Ureter (tissue), 1 donor: ENCODE measurements at regions not wholly inside any gene's neighbourhood (a gene's known extent, or its start where the extent isn't known, plus 50 kb on each side); places are given as distances from the start of the nearest gene placed in this dataset.
"Not testable (repeated sequence)": the region's sequence is repeated elsewhere in the genome, so short reads cannot be mapped to it uniquely, and the experiment has no call there.

Source experiments
- DNase-seq: peaks from one replicate; pipeline ENCODE4 v3.0.0-alpha.2; 2020; ENCODE audit warnings: low spot score
- donor health status: DM: yes; HTN: yes; CAD: no.

DNA sequence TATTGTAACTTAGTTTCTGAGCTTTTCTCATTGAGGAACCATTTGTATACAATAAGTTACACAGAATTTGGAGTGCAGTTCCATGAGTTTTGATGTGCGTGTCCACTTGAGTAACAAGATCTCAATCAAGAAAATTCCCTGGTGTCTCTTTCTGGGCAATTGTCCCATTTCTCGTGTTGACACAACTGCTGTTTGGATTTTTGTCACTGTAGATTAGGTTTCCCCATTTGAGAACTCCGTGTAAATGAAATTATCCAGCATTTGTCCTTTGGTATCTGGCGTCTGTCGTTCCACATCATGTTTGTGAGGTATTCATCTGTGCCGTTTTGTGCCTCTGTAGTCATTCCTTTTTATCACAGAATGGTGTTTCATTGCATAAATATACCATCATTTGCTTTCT is 547.0 kb downstream of the TBC1D22A start:
- DNase-seq, result no peak

- DNase-seq, result peak; percentile 2
These were observed 546.4 kb downstream of the TBC1D22A start for GRCh38 chr22:47308886-47309285.

- DNase-seq, result peak; percentile 27
These were observed 545.4 kb downstream of the TBC1D22A start for GRCh38 chr22:47307822-47308221.

- peak; percentile 31 for DNase-seq
These were observed 544.9 kb downstream of the TBC1D22A start for GRCh38 chr22:47307326-47307725.

GRCh38 chr22:47304854-47305253 is 542.4 kb downstream of the TBC1D22A start:
- peak; percentile 35 for DNase-seq

- DNase-seq, result peak; percentile 28
These were observed 541.9 kb downstream of the TBC1D22A start for GRCh38 chr22:47304191-47304831.

- DNase-seq, result peak; percentile 19
These were observed 540.9 kb downstream of the TBC1D22A start for GRCh38 chr22:47303161-47303890.

DNA sequence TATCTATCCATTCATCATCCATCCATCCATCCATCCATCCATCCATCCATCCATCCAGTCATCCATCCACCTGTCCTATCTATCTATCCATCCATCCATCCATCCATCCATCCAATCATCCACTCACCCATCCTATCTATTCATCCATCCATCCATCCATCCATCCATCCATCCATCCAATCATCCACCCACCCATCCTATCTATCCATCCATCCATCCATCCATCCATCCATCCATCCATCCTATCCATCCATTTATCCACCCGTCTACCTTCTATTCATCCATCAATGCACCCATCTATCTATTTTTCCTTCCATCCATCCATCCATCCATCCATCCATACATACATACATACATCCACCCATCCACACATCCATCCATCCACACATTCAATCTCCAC is 540.1 kb downstream of the TBC1D22A start:
- DNase-seq, result not testable (repeated sequence)

- peak; percentile 27 for DNase-seq
These were observed 539.5 kb downstream of the TBC1D22A start for GRCh38 chr22:47301820-47302475.

- DNase-seq, result peak; percentile 23
These were observed 538.4 kb downstream of the TBC1D22A start for GRCh38 chr22:47300698-47301405.

DNA sequence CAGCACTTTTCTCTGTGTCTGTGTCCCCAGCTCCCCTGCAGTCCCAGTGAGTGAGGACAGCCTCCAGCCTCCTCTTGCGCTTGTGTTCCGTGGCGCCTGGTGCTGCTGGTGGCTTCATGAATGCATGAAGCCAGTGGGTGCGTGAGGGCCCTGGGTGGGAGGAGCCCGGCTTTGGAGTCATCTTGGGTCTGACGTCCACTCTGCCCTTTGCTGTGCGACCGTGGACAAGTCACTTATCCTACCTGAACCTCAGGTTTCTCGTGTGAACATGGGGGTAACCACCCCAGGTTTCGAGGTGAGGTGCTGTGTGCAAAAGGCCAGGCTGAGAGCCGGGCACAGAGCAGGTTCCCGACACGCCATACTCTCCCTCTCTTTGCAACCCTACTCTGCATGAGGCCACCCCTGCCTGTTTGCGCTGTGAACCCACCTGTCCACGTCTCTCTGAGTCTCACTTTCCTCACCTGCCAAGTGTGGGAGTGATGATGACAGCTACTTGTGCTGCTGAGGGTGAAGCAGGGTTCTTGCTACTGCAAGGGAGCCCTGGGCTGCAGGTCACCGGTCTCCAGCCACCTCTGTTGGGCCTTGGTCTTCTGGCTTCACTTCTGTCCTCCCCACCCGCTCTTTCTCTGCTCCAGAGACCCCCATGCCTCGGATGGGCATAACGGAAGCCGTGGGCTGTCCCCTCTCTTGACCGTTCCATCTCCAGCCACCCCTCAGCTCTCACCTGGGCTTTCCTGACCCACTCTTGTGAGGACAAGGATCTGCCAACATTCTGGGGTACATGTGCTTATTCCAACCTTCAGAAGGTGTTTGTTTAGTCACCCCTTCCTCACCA is 537.6 kb downstream of the TBC1D22A start:
- peak; percentile 34 for DNase-seq

- peak; percentile 9 for DNase-seq
These were observed 536.9 kb downstream of the TBC1D22A start for GRCh38 chr22:47299211-47299862.

DNA sequence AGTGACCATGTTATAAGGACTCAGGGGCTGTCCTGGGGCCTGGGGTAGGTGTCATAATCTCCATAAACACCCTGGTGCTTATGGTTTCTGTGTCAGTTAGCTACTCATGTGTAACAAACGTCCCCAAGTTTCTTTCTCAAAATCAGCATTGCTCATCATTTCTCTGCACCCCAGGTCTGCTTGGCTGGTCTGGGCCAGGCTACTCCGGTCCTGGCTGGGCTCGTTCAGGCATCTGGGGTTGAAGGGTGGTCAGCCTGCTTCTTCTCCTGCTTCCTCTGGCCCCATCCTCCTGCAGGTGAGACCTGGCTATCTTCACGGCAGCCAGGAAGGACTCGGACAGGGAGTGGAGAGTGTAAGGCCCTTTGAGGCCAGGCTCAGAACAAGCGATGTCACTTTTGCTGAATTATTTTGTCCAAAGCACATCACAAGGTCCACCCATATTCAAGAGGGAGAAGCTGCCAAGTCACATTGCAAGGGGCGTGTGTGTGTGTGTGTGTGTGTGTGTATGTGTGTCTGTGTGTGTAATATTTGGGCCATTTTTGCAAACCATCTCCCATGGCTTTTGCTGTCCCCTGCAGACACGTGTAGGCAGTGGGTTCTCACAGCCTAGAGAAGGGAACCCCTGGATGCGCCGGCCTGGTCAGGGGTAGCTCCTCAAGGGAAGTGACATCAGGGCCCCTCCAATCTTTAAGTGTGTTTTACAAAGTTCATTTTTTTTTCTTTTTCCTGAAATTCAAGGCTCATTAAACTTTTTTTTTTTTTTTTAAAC is 535.8 kb downstream of the TBC1D22A start:
- peak; percentile 37 for DNase-seq

DNA sequence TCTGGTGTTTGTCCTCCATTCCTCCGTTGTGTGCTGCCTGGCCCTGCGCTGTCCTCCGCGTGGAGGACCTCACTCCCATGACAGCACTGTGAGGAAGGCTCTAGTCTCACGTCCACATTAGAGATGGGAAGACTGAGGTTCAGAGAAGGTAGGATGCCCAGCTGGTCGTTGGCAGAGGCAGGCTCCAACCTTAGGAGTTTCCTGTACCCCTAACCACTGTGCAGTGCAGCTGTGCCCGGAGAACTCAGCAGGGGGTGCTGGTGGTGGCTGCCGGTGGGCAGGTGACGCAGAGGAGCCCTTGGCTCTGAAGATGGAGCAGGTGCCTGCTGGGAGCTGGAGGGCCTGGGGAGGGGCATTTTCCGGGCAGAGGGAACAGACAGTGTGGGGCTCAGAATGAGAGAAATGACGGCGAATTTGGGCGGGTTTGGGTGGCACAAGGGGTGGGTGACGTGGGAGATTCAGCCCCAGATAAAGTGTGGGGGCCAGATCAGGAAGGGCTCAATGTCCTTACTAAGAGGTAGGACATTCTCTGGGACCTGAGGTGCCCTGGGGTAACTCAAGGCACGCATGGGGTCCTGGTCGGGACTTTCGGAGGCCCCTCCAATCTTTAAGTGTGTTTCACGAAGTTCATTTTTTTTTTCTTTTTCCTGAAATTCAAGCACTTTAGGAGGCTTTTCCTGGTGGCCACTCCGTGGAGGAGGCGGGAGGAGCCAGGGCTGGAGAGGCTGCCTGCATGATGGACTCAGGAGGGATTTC is 535.0 kb downstream of the TBC1D22A start:
- peak; percentile 31 for DNase-seq

- peak; percentile 27 for DNase-seq
These were observed 534.2 kb downstream of the TBC1D22A start for GRCh38 chr22:47296405-47297260.

GRCh38 chr22:47295982-47296381 is 533.5 kb downstream of the TBC1D22A start:
- peak; percentile 18 for DNase-seq

DNA sequence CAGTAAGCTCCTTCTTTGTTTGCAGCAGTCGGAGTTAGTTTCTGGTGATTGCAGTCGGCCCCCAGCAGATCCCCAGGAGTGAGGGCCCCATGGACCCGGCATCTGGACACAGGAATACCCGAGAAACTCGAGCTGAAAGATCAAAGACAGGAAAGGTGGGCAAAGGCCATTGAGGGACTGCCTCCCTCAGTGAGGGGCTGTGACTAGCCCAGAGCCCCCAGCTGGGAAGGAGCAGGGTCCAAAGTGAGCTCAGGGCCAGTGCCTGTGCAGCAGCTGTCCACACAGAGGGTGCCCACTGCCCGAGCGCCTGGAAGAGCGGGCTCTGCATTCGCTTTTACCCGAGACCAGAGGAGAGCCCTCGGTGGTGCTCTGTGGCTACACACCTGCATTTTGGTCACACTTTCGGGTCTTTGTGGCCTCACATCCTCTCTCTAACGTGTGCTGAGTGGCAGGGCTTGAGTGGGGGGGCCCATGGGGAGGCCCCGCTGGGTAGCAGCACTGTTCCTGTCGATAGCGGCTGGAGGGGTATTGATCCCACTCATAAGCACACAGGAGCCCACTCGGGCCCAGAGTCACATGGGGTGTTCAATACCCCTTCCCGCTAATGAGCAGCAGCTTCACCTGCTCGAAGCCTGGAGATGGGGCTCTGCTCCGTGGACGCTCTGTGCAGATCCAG is 532.9 kb downstream of the TBC1D22A start:
- peak; percentile 31 for DNase-seq

- DNase-seq, result no peak
These were observed 532.1 kb downstream of the TBC1D22A start for GRCh38 chr22:47294576-47294975.
